ENCODE measurements at regions not wholly inside any gene's neighbourhood (a gene's known extent, or its start where the extent isn't known, plus 50 kb on each side); places are given as distances from the start of the nearest gene placed in this dataset.

DNA sequence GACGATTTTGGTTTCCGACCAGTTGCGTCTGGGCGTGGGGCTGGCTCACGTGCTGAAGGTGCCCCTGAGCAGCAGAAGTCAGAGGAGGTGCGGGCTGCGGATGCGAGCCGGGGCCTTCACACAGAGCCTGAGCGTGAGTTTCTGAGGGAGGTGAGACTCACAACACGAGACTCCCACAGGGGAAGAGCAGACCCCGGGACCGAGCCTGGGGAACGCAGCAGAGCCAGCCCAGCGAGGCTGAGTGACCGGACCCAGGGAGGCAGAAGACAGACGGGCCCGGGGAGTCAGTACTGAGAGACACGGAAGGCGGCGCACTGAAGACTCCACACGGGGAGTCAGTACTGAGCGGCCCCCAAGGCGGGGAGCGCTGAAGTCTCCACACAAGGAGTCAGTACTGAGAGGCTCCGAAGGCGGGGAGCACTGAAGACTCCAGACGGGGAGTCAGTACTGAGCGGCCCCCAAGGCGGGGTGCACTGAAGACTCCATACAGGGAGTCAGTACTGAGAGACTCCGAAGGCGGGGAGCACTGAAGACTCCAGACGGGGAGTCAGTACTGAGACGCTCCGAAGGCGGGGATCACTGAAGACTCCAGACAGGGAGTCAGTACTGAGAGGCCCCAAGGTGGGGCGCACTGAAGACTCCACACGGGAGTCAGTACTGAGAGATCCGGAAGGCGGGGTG, 77.8 kb downstream of the DLL1 start:
- no peak for DNase-seq

DNA sequence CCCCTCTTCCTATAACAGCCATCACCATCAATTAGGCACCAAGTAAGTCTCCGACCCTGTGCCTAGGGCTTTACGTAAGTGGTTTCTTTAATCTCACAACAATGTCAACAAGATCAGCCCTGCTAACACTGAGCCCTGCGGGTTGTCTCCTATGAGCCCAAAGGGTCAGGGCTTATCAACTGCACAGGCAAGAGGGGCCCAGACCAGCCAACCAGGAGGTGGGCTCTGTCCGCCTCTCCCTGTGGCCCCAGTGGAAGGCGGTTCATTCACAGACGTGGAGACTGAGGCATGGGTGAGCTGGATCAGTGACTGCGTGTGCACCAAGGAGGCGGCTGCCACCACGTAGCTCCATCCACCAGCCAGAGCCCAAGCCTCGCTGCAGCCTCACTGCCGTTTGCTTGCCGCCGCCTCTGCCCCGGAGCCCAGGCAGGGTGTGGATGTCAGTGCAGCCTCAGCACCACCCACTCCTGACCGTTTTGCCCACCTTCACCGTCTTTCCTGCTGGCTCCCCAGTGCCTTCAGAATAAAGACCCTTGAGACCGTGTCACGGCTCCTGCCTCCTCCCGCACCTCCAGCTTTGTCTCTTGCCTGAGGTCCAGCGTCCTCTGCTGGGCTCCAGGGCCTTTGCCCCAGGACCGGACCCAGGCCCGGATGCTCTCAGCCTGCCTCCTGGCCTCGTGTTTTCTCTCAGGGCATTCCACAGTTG, 78.7 kb downstream of the DLL1 start:
- DNase-seq, result no peak

DNA sequence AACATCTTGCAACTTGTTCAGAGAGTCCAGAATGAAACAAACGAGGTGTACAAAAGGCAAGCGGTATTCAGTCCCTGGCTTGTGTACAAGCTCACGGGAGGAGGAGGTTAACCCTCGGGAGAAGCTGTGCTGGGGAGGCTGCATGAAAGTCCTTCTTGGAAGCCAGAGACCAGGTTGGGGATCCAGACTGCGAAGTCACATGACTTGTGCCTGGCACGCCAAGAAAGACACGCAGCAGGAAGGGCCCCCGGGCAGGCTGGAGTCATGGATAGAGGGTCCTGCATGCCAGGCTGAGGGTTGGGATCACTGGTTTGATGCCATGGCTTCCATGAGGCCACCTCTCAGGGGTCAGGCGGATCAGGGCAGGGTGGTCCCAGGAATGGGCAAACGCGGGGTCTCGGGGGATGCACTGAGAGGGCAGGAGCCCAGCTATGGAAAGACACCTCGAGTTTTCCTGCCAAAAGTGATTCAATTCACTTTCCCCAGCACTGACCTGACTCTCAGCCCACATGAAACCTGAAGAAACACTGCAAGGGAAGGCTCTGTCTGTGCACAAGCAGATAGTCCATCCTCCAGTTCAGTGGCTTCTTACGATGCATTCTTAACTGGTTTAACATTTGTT, 79.4 kb downstream of the DLL1 start:
- no peak for DNase-seq

GRCh38 chr6:170210651-170211403, 80.1 kb downstream of the DLL1 start:
- no peak for DNase-seq

GRCh38 chr6:170210026-170210390, 80.9 kb downstream of the DLL1 start:
- DNase-seq, result no peak

GRCh38 chr6:170209354-170210025, 81.4 kb downstream of the DLL1 start:
- no peak for DNase-seq

DNA sequence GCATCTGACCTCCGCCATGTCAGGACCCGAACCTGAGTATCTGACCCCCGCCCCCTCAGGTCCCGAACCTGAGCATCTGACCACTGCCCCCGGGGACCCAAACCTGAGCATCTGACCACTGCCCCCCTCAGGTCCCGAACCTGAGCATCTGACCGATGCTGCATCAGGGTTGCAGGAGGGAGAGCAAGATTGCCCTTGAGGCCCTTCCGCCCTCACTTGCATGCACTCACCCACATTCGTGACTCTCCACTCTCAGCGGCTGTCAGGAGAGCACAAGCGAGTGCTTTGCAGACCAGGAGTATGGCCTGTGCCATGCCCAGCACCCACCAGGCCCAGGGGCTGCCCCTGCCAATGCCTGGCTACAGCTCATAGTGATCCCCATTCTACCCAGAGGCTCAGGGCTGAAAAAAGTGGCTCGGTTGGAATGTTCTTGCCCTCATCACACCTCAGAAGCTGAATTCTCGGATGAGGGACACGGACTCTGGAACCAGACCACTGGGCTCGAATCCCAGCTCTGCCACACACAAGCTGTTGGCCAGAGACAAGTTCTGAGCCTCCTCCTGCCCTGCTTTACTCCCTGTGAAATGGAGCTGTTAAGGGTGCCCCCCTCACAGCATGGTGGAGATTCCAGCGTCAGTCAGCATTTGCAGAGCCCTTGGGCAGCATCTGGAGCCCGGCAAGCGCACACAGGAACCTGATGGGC, 82.1 kb downstream of the DLL1 start:
- no peak for DNase-seq

GRCh38 chr6:170208182-170208601, 82.7 kb downstream of the DLL1 start:
- no peak for DNase-seq

GRCh38 chr6:170207586-170208181, 83.2 kb downstream of the DLL1 start:
- no peak for DNase-seq

- DNase-seq, result no peak
These were observed 83.9 kb downstream of the DLL1 start for GRCh38 chr6:170206851-170207431.

- no peak for DNase-seq
These were observed 84.6 kb downstream of the DLL1 start for GRCh38 chr6:170206317-170206621.

- DNase-seq, result no peak
These were observed 85.2 kb downstream of the DLL1 start for GRCh38 chr6:170205534-170206316.

DNA sequence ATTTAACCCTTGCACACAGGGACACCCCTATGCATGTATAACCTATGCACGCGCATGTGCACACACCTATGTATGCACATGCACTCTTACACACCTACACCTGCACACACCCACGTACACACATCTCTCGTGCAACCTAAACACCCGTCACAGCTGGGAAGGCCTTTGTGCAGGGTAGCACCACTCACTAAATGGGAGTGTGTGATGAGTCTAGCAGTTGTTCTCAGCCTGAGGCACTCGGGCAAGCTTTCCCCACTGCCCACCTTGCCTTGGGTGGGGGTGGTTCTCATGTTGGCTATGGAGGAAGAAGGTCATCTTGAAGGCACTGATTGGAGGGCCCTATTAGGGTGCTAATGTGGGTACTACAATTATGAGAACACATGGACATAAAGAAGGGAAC, 85.8 kb downstream of the DLL1 start:
- no peak for DNase-seq

DNA sequence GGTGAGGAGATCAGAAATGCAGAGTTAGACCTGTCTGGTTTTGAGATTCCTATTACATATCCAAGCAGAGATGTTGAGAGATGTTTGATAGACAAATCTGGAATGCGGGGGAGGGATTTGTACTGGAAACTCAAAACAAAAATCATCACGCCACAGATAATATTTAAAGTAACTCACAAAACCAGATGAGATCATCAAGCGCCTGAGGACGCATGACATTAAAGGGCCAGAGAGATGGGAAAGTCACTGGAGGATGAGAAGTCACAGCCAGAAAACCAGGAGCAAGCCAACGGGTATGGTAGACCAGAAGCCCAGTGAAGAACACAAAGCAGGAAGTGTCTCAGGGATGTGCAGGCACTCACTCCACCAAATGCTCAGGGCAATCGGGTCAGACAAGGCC, 87.7 kb downstream of the DLL1 start:
- DNase-seq, result no peak

DNA sequence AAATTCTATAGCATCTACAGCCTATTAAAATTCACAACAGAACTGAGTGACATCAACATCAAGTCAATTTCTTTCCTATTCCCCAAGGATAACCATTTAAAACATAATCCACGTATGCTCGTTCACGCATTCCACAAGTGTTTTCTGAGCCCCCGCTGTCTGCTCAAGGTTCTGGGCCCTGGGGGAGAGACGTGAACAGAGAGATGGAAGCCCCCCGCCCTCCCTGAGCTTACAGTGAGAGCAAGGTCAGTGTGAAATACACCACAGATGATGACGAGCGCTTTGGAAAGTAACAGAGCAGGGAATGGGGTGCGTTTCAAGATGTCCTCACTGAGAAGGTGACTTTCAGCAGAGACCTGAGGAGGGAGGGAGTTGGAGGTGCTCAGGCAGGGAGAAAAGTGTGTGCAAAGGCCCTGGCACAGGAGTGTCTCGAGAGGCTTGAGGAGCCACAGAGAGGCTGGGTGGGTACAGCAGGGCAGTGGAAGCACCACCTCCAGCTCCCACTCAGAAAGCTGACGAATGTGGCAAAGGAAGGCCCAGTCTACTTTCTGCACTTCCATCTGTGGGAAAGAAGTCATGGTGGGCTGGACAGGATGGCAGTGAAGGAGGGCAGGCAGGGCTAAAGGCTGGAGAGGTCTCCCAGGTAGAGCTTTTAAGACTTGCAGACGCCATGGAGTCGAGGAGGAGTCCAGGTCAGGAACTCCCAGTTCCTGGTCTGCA, 88.3 kb downstream of the DLL1 start:
- DNase-seq, result no peak

DNA sequence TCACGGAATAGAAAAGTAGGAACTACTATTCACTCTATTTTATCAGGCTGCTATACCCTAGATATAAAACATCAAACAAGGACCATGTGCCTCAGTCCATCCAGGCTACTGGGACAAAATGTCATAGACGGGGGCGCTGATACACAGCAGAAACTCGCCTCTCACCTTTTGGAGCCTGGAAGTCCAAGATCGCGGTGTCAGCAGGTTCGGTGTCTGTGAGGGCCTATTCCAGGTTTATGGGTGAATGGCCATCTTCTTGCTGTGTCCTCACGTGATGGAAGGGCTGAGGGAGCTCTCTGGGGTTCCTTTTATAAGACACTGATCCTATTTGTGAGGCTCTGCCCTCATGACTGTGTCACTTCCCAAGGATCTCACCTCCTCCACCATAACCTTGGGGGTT, 89.5 kb downstream of the DLL1 start:
- DNase-seq, result no peak

- DNase-seq, result no peak
These were observed 90.4 kb downstream of the DLL1 start for GRCh38 chr6:170200458-170200891.

DNA sequence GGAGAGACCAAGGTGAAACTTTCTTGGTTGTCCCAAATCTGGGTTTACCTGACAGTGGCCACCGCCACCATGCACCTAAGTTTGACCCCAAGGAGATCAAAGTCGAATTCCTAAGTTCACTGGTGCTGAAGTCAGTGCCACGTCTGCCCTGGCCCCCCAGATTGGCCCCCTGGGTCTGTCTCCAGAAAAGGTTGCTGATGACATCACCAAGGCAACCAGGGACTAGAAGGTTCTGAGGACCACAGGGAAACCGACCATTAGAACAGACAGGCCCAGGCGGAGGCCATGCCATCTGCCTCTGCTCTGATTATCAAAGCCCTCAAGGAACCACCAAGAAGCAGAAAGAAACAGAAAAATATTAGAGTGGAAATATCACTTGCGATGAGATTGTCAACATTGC, 91.2 kb downstream of the DLL1 start:
- no peak for DNase-seq

DNA sequence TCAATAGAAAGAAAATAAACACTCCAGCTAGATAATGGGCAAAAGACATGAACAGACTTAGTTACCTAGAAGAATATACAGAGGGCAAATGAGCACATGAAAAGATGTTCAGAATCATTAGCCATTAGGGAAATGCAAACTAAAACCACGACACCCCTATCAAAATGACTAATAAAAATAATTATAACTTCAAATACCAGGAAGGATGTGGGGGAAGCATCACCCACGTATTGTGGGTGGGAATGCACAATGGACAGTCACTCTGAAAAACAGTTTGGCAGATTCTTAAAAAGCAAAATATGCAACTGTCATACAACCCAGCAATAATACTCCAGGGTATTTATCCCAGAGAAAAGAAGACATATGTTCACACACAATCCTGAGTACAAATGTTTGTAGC, 92.6 kb downstream of the DLL1 start:
- DNase-seq, result no peak

GRCh38 chr6:170193326-170193821, 97.5 kb downstream of the DLL1 start:
- DNase-seq, result no peak

Data from SHP77 (cell line).